ENCODE measurements at regions not wholly inside any gene's neighbourhood (a gene's known extent, or its start where the extent isn't known, plus 50 kb on each side); places are given as distances from the start of the nearest gene placed in this dataset.

DNA sequence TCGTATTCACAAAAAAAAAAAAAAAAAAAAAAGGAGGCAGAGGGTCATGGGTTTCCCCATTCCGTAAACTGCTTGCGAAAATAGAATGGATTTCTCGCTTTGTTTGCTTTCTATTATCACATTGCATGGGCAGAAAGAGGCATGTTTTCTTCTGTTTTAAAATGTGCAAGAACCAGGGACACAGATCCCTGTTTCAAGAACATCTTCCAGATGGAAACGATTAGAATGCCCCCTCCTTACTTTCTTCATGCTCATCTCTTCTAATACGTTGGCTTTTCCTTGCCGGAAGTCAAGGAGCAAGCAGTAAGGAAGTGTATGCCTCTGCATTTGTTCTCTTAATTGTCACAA, 51.0 kb upstream of the ZNF516 start (continued):
- TF ChIP-seq, protein P1, sequence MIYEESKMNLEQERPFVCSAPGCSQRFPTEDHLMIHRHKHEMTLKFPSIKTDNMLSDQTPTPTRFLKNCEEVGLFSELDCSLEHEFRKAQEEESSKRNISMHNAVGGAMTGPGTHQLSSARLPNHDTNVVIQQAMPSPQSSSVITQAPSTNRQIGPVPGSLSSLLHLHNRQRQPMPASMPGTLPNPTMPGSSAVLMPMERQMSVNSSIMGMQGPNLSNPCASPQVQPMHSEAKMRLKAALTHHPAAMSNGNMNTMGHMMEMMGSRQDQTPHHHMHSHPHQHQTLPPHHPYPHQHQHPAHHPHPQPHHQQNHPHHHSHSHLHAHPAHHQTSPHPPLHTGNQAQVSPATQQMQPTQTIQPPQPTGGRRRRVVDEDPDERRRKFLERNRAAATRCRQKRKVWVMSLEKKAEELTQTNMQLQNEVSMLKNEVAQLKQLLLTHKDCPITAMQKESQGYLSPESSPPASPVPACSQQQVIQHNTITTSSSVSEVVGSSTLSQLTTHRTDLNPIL (CRISPR knock-in tag; IDR thresholded peaks at IDR 0.05; ENCODE audit: low read depth): no peak

DNA sequence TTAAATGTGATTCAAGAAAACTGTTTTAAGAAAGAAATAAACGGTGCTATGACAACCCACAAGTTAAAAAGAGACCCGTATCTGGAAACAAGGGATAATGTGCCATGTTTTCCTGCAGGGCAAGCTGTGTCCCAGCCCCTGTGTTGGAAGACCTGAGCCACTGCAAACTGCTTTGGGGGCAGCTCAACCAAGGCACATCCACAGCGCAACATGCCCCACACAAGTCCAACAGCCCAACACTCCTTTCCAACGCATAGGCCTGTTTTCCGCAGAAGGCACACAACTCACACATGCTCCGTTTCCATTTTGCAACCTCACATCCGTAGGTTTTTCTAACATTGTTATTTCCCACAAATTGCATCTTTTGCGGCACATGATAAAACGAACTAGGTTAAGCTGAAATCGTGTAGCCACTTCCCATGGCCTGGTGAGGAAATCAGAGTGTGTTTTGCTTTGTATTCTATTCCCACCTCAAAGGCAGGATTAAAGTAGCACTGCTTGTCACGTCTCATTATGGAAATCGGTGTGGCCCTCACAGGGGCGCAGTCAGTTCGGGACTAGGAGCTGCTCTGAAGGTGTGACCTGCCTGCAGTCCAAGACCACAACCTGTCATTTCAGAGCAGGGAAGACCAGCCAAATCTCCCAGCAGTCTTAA, 50.5 kb upstream of the ZNF516 start:
- no peak for ATAC-seq
- TF ChIP-seq CSDC2 (CRISPR knock-in tag; IDR thresholded peaks at IDR 0.05) (no peak), SNAI2 (CRISPR knock-in tag; IDR thresholded peaks at IDR 0.05) (no peak), ARNTL (CRISPR knock-in tag; IDR thresholded peaks at IDR 0.05; ENCODE audit: borderline replicate concordance, low read depth) (no peak), BACH2 (CRISPR knock-in tag; IDR thresholded peaks at IDR 0.05; ENCODE audit: borderline replicate concordance) (no peak)
- TF ChIP-seq, protein P2, sequence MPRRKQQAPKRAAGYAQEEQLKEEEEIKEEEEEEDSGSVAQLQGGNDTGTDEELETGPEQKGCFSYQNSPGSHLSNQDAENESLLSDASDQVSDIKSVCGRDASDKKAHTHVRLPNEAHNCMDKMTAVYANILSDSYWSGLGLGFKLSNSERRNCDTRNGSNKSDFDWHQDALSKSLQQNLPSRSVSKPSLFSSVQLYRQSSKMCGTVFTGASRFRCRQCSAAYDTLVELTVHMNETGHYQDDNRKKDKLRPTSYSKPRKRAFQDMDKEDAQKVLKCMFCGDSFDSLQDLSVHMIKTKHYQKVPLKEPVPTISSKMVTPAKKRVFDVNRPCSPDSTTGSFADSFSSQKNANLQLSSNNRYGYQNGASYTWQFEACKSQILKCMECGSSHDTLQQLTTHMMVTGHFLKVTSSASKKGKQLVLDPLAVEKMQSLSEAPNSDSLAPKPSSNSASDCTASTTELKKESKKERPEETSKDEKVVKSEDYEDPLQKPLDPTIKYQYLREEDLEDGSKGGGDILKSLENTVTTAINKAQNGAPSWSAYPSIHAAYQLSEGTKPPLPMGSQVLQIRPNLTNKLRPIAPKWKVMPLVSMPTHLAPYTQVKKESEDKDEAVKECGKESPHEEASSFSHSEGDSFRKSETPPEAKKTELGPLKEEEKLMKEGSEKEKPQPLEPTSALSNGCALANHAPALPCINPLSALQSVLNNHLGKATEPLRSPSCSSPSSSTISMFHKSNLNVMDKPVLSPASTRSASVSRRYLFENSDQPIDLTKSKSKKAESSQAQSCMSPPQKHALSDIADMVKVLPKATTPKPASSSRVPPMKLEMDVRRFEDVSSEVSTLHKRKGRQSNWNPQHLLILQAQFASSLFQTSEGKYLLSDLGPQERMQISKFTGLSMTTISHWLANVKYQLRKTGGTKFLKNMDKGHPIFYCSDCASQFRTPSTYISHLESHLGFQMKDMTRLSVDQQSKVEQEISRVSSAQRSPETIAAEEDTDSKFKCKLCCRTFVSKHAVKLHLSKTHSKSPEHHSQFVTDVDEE (CRISPR knock-in tag; IDR thresholded peaks at IDR 0.05): no peak

DNA sequence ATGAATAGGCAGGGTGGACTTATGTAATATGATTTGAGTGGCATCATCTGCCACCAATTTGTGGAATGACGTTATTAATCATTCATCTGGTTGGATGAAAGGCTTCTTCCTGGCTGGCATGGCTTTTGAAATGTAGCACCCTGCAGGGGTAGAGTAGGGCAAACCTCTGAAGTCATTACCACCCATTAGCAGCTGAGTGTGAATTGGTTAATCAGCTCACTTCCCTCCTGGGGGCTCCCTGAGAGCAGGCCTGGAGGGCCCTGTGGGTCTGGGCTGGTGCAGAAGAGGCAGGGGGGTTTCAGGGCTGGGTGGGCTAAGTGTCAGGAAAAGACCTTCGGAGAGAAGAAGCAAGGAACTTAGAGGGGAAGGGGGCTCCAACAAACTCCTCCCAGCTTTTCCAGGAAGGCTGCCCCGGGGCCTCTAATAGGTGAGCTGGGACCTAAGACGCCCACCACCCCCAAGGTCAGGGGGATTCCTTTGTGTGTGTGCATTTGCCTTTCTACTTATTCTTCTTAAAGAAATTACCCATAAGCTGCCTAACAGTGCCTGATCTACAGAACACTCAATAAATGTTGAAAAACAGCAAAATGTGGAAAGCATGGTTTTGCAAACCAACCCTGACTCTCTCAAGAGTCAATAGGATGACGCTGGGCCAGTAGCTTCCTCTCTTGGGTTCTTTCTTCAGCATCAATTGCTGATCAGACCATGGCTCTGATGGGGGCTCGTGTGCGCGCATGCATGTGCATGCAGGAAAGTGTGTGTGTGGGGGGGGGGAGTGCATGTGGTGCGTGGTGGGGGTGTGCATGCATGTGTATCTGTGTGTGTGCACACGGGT, 49.7 kb upstream of the ZNF516 start:
- TF ChIP-seq, protein P3, sequence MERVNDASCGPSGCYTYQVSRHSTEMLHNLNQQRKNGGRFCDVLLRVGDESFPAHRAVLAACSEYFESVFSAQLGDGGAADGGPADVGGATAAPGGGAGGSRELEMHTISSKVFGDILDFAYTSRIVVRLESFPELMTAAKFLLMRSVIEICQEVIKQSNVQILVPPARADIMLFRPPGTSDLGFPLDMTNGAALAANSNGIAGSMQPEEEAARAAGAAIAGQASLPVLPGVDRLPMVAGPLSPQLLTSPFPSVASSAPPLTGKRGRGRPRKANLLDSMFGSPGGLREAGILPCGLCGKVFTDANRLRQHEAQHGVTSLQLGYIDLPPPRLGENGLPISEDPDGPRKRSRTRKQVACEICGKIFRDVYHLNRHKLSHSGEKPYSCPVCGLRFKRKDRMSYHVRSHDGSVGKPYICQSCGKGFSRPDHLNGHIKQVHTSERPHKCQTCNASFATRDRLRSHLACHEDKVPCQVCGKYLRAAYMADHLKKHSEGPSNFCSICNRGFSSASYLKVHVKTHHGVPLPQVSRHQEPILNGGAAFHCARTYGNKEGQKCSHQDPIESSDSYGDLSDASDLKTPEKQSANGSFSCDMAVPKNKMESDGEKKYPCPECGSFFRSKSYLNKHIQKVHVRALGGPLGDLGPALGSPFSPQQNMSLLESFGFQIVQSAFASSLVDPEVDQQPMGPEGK (CRISPR knock-in tag; IDR thresholded peaks at IDR 0.05; ENCODE audit: borderline replicate concordance): no peak
- TF ChIP-seq ISL1 (CRISPR knock-in tag; IDR thresholded peaks at IDR 0.05) (no peak), BACH2 (CRISPR knock-in tag; IDR thresholded peaks at IDR 0.05; ENCODE audit: borderline replicate concordance) (no peak), OSR1 (CRISPR knock-in tag; IDR thresholded peaks at IDR 0.05) (no peak), ZC3H10 (CRISPR knock-in tag; IDR thresholded peaks at IDR 0.05) (no peak), ZNF565 (CRISPR knock-in tag; conservative IDR thresholded peaks at IDR 0.05; ENCODE audit: low read depth) (no peak), TOX (CRISPR knock-in tag; IDR thresholded peaks at IDR 0.05; ENCODE audit: borderline replicate concordance) (no peak), ARNTL (CRISPR knock-in tag; IDR thresholded peaks at IDR 0.05; ENCODE audit: borderline replicate concordance, low read depth) (no peak), ZNF8 (CRISPR knock-in tag; IDR thresholded peaks at IDR 0.05) (no peak), ZNF70 (CRISPR knock-in tag; IDR thresholded peaks at IDR 0.05) (no peak), ZFP30 (CRISPR knock-in tag; IDR thresholded peaks at IDR 0.05) (no peak), ESRRG (CRISPR knock-in tag; IDR thresholded peaks at IDR 0.05) (no peak), PPARA (CRISPR knock-in tag; IDR thresholded peaks at IDR 0.05; ENCODE audit: borderline replicate concordance) (no peak), TCF4 (CRISPR knock-in tag; IDR thresholded peaks at IDR 0.05; ENCODE audit: borderline replicate concordance) (no peak), ZFP3 (CRISPR knock-in tag; IDR thresholded peaks at IDR 0.05) (no peak), SNAI2 (CRISPR knock-in tag; IDR thresholded peaks at IDR 0.05) (no peak)
- TF ChIP-seq, protein P2 (CRISPR knock-in tag; IDR thresholded peaks at IDR 0.05): no peak
- TF ChIP-seq, protein P4, sequence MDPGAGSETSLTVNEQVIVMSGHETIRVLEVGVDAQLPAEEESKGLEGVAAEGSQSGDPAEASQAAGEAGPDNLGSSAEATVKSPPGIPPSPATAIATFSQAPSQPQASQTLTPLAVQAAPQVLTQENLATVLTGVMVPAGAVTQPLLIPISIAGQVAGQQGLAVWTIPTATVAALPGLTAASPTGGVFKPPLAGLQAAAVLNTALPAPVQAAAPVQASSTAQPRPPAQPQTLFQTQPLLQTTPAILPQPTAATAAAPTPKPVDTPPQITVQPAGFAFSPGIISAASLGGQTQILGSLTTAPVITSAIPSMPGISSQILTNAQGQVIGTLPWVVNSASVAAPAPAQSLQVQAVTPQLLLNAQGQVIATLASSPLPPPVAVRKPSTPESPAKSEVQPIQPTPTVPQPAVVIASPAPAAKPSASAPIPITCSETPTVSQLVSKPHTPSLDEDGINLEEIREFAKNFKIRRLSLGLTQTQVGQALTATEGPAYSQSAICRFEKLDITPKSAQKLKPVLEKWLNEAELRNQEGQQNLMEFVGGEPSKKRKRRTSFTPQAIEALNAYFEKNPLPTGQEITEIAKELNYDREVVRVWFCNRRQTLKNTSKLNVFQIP (CRISPR knock-in tag; IDR thresholded peaks at IDR 0.05; ENCODE audit: borderline replicate concordance, low read depth): no peak
- ATAC-seq: no peak

Data from SK-N-SH treated with all-trans-retinoic acid at 6 μM for 48 hours (cell line).